ENCODE measurements at regions not wholly inside any gene's neighbourhood (a gene's known extent, or its start where the extent isn't known, plus 50 kb on each side); places are given as distances from the start of the nearest gene placed in this dataset.

DNA sequence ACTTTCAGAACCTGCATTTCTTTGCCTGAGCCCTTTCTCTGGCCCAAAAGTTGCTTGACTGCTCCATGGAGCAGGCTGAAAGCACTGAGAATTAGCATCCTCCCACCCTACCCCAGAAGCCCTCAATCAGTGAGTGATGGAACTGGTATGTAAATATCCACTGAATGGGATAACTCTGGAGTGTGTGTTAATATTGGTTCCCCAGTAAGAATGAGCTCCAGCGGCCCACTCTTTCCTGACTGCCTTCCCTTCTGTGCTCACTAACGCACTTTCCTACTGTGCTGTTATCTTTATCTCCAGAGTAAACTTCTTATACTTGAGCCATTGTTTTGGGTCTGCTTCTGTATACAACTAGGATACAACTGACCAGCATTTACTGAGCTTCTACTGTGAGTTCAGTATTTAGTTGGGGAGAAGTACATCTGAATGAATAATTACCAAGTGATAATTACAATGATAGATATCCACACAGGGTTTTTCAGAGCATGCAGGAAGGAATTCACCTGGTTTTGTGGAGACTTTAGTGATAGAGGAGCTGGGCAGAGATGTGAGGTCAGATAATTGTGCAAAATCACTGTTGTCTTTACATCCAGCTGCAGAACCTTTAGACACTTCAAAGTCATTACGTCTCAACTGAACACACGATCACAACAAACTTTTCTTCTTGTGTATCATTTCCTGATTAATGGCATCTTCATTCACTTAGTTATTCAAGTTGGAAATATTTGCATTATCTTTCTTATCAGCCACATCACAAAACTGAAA, 149.2 kb upstream of the BTG1 start:
- TF ChIP-seq, protein P1, sequence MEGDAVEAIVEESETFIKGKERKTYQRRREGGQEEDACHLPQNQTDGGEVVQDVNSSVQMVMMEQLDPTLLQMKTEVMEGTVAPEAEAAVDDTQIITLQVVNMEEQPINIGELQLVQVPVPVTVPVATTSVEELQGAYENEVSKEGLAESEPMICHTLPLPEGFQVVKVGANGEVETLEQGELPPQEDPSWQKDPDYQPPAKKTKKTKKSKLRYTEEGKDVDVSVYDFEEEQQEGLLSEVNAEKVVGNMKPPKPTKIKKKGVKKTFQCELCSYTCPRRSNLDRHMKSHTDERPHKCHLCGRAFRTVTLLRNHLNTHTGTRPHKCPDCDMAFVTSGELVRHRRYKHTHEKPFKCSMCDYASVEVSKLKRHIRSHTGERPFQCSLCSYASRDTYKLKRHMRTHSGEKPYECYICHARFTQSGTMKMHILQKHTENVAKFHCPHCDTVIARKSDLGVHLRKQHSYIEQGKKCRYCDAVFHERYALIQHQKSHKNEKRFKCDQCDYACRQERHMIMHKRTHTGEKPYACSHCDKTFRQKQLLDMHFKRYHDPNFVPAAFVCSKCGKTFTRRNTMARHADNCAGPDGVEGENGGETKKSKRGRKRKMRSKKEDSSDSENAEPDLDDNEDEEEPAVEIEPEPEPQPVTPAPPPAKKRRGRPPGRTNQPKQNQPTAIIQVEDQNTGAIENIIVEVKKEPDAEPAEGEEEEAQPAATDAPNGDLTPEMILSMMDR (IDR thresholded peaks at IDR 0.05) = no peak
- no peak for TF ChIP-seq POLR2A (IDR thresholded peaks at IDR 0.05)

Data from thyroid gland (tissue), 4 donors.